Midbrain (tissue), 1 donor: ENCODE measurements at regions not wholly inside any gene's neighbourhood (a gene's known extent, or its start where the extent isn't known, plus 50 kb on each side); places are given as distances from the start of the nearest gene placed in this dataset.

Experiments
- DNase-seq: peaks from one replicate; lab custom pipeline; 2025; lab: John Stamatoyannopoulos, UW

DNA sequence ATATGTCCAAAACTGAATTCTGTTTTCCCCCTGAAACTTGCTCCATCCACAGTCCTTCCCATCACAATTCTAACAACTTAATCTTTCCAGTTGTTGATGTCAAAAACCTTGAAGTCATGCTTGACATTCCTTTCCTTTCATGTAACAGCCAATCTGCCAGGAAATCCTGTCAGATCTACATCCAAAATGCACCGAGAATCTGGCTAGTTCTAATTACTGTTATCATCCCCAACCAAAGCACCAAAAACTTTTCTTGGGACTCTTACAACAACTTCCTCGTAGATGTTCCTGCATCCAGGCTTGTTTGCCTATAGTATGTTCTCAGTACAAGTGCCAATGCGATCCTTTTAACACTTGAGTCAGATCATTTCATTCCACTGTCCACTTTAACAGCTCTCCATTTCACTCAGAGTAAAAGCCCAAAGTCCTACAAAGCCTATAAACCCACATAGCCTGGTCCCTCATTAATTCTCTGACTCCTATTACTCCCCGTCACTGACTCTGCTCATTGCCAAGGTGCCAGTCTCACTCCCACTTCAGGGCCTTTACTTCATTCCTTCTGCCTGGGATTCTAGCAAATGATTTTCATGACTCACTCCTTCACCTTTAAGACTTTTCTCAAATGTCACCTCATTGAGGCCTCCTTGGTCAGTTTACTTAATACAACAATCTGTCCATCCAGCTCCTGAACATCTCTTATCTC, 493.2 kb upstream of the NFIA start:
- DNase-seq, result no peak

DNA sequence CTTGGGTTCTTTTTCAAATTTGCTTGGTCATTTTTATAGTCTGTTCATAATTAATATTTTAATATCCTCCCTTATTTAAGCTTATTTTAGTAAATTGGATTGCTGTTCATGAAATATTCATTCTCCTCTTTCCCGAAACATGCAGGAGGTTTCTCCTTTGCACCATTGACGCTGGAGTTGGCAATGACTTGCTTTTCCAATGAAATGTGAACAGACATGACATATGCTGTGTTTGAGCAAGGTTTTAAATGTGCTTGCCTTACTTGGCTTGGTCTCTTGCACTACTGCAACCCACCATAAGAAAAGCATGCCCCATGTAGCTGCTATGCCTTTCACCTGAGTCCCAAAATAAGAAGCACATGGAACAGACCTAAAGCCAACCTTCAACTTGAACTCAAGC, 498.0 kb upstream of the NFIA start:
- no peak for DNase-seq

DNA sequence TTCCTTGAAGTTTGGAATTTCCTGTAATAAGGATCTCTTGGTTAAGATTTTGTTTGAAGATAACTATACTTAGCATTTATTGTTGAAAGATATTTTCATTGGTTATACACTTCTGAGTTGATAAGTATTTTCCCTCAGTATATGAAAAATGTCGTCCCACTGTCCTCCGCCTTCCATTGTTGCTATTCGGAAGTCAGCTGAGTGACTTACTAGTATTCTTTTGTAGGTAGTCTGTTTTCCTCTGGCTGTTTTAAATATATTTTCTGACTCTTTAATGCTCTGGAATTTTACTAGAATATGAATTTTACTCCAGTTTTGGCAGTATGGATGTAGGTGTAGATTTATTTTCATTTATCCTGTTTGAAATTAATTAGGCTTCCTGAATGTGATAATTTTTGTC, 498.7 kb upstream of the NFIA start:
- DNase-seq, result no peak

DNA sequence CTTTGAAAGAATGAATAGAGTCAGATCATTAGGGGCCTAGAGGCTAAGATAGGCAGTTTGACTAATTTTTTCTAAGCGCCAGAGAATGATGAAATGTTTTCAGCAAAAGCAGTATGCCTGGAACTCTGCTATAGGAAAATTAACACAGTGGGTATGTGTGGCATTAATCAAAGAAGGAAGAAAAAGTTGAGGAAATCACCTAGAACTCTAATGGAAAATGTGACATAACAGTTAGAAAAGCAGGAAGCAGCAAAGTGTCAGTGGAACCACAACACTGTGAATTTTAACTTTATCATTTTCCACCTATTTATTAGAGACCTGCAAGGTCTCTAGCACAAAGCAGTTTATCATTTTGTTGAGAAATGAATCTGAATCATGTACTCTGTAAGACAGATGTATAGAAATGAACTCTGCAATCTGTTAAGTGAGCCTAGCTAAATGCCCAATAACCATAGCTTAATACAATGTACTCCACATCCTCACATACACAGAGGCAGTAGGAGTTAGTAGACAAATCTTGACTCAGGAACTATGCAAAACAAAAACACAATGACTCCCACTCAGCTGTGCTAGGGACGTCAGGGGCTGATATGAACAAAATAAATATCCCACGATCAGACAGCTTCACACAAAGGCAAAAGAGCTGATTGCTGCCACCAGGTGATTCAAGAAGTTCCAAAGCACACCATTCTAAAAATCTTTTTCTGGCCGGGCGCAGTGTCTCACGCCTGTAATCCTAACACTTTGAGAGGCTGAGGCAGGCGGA, 500.7 kb upstream of the NFIA start:
- no peak for DNase-seq

DNA sequence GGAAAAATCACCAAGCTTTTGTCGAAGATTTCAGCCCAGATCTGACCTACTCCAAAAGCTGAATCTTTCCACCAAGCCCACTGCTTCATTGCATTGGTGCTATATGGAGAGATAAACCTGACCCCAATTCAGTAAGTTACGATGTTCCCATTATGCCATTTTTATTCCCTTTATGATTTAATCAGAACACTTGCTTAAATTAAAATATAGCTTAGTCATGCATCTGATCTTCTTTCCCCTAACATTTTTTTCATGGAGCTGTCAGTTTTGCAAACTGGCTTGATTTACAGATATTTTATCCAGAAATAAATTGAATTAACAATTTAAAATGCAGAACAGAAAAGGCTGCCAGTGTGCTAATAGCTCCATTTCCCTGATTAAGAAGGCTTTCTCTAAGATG, 503.5 kb upstream of the C1orf87 start:
- DNase-seq, result no peak

DNA sequence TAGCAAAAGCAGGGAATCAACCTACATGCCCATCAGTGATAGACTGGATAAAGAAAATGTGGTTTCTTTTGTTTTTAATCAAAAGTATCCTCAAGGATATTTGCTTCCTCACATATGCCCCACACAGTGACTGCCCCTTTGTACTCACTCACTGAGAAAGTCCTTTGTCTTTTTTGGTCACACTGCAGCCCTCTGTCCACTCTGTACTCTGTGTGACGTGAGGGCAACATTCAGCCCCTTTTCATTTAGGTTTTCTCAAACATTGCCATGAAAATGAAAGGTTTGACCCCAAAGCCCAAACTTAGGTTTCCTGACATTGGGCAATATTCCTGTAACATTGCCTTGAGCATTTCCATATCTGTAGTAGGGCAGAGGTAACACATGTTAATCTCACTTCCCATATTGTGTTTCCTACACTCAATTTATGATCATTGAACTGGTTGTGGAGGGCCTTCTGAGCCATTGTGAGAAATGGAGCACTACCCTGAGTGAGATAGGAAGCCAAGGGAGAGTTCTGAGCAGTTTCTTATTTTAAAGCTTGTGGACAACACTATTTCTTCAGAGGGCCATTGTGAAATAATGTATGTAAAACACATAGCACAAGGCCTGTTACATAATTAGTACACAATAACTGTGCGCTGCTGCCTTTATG, 501.9 kb upstream of the C1orf87 start:
- peak; percentile 31 for DNase-seq

DNA sequence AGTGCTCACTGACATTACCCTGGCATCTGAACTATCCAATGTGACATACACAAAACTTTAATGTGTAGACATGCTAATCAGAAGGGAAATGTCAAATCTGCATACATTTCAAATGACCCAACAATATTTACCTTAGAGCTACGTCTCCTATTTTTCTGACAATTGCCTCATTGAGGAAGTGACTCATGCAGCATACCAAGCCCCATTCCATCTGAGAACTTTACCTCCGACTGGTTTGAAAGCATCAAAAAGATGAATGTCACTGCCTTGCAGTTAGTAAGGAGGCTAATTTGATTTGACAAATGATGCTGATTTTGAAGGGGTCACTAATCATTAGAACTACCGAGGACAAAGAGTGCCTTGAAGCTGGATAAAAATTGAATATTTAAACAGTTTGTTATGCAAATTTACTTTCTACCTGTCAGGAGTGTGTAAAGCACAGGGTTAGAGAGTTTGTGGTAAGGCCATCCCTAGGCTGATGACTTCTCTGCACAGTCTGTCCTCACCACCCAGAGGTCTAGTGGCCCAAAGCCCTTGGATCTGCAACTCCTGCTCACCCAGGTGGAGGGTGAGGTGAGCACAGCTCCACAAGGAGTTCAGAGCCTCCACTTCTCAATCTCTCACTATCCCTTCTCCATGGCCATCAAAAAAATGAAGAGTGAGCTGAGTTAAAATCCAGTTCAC, 500.3 kb upstream of the C1orf87 start:
- DNase-seq, result no peak

DNA sequence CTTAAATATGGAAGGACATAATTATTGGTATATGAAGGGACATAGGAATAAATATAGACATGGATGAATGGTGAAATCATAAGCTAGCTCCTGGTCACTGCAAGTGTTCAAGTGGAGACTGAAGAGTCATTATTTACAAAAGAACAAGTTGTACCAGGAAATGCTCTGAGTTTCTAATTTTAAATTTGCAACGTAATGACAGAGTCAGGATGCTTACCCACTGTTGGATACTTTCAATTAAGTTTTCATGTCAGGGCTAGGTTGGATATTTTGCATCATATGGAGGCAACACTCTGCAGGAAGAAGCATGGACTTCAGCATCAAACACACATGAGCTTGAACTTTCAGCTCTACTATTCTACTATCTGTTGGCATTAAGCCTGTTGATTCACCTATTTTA, 499.6 kb upstream of the C1orf87 start:
- DNase-seq, result no peak

DNA sequence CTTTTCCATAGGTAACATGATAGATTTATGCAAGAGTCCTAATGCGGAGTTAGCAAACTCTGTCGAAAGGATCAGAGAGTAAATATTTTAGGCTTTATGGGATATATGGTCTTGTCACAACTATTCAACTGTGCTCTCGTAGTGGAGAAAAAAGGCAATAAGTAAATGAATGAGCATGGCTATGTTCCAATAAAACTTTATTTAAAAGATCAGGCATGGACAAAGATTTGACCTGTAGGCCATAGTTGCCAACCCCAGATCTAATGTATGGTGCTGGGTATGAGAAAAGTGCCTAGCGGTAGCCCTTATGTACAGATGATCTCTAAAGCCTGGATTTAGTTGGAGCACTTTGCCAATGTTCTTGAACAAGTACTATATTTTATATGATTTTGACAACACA, 498.8 kb upstream of the C1orf87 start:
- no peak for DNase-seq

DNA sequence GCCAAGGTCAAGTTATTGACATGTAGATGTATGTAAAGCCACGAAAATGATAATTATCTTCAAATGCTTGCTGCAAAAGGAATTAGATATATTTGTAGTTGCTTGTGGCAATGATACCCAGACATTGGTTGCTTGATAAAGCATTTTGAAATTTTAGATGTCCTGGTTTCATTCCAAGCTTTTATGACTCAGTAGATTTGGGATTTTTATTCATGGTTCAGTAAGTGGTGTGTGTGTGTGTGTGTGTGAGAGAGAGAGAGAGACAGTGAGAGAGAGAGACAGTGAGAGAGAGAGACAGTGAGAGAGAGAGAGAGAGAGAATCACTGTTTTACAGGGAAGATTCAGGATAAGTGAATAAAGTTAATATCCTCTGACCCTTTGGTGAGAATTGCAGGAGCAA, 498.2 kb upstream of the C1orf87 start:
- DNase-seq, result no peak

DNA sequence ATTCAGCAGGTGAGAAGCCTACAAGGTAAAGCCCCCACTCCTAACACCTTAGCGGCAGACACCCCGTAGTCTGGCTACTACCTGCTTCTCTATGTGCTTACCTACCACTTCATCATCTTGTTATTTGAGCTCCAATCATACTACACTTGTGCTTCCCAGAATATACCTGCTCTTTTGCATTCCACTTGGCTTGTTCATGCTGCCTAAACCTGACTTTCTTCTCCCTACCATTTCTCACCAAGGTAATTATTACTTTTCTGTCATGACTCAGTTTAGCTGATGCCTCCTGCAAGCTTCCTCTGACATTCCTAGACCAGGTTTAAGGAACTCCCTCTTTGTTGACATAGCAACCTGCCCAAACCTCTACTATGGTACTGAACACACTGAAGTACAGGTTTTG, 495.6 kb upstream of the C1orf87 start:
- DNase-seq, result no peak

DNA sequence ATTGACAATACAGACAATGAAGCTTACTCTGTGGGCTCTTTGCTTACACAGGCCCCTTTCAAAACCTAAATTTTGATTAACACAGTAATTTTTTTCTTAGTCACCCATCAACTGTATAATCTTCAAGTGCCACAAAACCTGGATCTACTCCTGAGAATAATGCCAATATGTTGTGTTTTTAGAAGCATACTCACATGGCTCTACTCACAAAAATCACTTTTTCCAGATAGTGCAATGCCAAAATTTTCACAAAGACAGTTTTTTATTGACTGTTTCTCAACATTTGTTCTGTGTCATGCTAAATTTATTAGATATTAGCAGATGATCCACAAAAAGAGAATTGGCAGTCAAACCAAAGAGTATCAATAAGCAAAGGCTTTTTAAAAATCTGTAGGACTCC, 493.7 kb upstream of the C1orf87 start:
- no peak for DNase-seq

DNA sequence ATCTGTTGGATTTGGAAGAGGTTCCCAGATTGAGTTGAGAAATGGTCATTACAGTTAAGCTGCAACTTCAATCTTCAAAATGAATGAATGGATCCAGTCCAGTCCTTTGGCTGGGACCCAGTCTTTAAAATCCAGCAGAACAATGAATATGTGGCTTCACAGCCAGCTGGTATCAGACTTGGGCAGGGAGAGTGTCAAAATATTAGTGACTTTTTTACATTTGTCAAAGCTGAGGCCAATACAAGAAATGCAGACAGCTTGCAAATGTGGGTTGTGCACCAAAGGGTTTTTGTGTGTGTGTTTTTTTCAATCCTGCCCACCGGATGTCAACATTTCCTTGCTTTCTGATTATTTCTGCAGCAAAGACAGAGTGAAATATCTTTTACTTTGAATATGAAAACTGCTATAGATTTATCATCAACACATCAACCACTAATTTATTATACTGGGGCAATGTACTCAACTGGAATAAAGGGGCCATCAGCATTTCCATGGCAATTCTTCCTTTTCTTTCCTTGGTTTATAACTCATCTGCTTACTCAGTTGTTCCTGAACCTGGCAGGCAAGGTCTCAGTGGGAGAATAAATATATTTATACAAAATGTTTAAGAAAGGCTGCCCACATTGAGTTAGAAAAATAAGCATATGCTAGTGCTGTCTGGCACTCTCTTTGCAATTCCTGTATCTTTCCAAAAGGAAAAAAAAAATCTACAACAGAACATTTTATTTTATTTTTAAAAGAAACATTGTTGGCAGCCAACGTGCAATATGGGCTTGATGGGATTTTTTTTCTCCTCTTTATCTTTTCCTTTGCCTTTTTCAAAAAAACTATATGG, 491.6 kb upstream of the C1orf87 start:
- DNase-seq, result peak; percentile 21

DNA sequence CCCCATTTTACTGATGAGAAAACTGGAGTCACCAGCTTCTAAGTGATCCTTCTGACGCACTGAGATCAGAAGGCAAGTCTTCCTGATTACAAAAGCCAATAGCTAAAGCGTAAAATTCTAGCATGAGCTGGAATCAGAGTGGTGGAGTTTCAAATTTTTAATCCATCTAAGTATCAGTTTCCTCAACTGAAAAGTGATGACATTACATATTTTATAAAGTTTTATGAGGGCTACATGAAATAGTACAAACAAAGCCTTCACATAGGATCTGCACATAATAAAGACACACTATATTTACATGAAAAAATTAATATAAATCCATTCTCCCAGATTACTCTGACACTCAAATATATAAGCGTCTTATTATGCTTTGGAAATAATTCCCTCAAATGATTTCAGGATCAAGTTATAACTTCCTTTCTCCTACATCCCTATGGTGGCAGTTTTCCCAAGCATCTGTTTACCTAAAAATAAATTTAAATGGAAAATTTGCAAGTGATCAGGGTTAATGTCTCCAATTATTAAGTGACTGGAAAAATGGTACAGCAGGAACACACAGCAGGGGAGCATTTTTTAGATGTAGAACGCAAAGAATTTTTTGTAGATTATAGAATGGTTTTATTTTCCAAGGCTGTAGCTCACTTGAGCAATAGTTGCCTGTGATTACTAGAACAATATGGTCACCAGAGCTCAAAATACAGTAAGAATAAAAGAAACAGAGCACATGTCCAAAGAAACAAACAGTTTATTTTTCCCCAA, 490.4 kb upstream of the C1orf87 start:
- DNase-seq, result no peak

DNA sequence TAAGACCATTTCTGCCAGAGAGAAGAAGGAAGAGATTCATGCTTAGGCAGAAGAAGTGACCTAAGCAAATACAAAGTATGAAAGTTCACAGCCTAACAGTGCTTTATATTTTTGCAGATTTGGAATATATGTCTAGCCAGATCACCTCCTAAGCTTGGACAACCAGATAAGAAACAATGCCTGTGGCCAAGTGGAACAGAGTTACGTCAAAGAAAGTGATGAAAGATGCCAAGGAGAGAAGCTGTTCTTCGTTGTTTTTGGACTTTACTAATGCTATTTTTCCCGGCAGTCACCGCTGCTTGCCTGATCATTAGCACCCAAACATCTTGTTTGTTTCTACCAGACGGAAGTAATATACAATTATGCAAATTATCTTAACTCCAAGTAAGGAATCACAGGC, 489.2 kb upstream of the C1orf87 start:
- no peak for DNase-seq

DNA sequence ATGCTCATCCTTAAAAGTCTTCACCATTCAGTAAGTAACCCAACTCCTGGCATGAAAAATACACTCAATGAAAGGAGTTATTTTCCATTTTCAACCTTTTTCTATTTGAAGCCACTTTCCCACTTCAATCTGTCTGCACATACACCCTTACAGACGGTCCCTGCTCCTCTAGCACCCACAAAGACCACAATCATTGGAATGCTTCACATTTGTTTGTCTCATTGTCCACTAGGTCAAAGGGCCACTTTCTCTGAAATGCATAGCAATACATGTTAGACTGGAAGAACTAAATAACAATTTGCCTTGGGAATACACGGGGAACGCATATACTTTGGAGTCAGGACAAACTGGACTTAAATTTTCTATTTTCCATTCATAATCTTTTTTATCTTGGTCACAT, 487.1 kb upstream of the C1orf87 start:
- no peak for DNase-seq

DNA sequence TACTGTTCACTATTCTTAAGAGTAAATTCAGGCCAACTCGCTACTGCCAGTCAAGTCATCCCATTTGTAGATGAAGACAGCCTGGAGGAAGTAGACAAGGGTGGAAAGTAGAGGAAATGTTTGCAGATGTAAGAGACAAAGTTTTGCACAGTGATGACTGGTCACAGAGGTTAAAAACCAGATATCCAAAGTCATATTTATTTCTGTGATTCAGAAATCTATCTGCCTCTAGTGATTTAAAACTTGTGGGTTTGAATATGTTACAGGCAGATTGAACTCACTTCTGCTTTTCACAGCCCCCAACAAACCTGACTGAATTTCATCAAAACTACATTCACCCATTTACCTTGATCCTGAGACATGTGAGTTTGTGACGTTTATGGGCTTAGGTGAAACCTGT, 484.7 kb upstream of the C1orf87 start:
- no peak for DNase-seq

DNA sequence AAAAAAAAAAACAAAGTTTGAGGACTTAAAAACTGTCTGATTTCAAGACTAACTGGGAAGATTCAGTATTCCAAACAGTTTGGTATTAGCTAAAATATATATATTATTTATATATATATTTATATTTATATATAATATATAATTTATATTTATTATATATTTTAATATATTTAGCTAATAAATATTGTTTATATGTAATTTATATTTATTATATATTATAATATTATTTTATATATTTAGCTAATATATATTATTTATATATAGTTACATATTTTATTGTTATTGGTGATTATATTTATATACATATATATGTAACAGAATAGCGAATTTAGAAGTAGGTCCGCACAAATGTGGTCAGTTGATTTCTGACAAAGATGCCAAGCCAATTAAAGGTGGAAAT, 480.2 kb upstream of the C1orf87 start:
- DNase-seq, result no peak

DNA sequence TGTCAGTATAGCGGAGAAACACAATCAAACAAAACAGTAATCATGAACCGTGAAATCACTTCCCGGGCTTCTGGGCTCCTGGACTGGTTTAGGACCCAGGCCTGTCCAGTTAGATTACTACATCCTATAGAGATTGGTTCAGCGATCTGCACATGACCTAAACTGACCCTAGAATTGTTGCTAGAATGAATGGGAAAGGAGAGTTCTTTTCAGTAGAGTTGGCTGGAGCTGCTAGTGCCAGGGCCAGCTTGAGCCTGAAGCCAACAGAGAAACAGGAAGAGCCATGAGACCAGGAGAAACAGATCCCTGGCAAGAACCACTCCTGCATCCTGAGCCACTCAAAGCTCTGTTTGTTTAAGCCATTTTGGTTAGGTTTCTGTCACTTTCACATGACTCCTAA, 474.3 kb upstream of the C1orf87 start:
- DNase-seq, result peak; percentile 19

DNA sequence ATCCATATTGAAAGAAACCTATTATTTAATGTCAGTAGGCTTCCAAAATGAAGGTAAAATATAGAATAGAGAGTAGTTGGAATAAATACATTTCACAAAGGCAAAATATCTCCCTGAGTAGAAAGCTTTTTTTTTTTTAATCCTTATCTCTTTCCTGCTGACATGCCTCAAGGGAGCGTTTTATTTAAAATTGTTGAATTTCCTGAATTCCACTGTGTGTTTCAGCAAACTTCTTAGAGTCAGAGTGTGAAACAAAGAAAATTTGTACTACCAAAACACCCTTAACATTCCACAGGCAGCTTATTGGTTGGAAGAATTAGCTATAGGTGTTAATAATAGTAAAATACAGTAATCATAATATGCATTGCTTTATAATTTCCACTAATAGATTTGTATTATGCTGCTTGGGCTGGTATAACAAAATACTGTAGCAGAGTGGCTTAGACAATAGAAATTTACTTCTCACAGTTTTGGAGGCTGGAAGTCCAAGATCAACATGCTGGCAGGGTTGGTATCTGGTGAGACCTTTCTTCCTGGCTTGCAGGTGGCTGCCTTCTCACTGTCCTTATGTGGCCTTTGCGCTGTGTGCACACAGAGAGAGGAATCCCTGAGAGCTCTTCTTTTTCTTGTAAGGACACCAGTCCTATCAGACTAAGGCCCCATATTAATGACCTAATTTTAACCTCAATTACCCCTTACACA, 468.4 kb upstream of the C1orf87 start:
- no peak for DNase-seq
